B cell (primary cell): ENCODE measurements at regions not wholly inside any gene's neighbourhood (a gene's known extent, or its start where the extent isn't known, plus 50 kb on each side); places are given as distances from the start of the nearest gene placed in this dataset.

Experiments
- ATAC-seq: fragments of 200-7000 bp; cut with Tn5 transposase; one replicate; pipeline ENCODE4 v1.10.0; 2021; ENCODE audit warnings: low read depth, mild to moderate bottlenecking, moderate number of reproducible peaks, moderate library complexity
- CTCF ChIA-PET: fragments of 350-600 bp; sonication (Branson Sonifier 250); formaldehyde crosslinking; loops from one replicate; lab custom pipeline; 2021; ENCODE audit warnings: antibody characterized with exemption, inconsistent platforms; lab: Charles Lee
- POLR2A ChIA-PET: fragments of 350-600 bp; sonication (Branson Sonifier 250); formaldehyde crosslinking; loops from one replicate; lab custom pipeline; 2021; ENCODE audit warnings: antibody characterized with exemption; lab: Charles Lee
- DNase-seq: peaks from one replicate; pipeline ENCODE4 v3.0.0; 2013
- H2AFZ ChIP-seq: 2 replicates; pipeline ENCODE4 v1.6.1; 2012; ENCODE audit warnings: mild to moderate bottlenecking, low read depth, low read length; ENCODE audit not compliant: insufficient read depth, poor library complexity, severe bottlenecking
- H3K27ac ChIP-seq, 2 donors: 1 replicate in 1 of 2; 2 replicates in 1 of 2; pipeline ENCODE4 v1.5.1; 2012 to 2013; ENCODE audit warnings: low read length in 2 of 2, mild to moderate bottlenecking in 2 of 2, moderate library complexity in 1 of 2
- H3K27me3 ChIP-seq, 4 experiments: fragments of 200-600 bp in 1 of 4; sonication (generic) in 1 of 4; replicated peaks in 1 of 4; 1 replicate in 2 of 4; 2 replicates in 2 of 4; pipeline versions ENCODE4 v1.6.1 to v1.7.0; 2013 to 2016; ENCODE audit warnings: low read length in 3 of 4, mild to moderate bottlenecking in 2 of 4, mixed read lengths in 1 of 4, moderate library complexity in 1 of 4; ENCODE audit not compliant: insufficient read depth in 4 of 4, control insufficient read depth in 3 of 4; ENCODE audit errors: control extremely low read depth in 1 of 4
- H3K36me3 ChIP-seq, 2 experiments: replicated peaks in 1 of 2; 1 replicate in 1 of 2; 2 replicates in 1 of 2; pipeline versions ENCODE4 v1.6.1 to v1.7.1; 2013; ENCODE audit warnings: low read length in 1 of 2; ENCODE audit not compliant: insufficient read depth in 2 of 2, control insufficient read depth in 1 of 2; ENCODE audit errors: control extremely low read depth in 1 of 2, extremely low read depth in 1 of 2
- H3K4me1 ChIP-seq, 2 donors: fragments of 200-600 bp in 1 of 2; sonication (generic) in 1 of 2; 1 replicate in 1 of 2; 2 replicates in 1 of 2; pipeline versions ENCODE4 v1.5.1 to v1.6.1; 2013 to 2017; ENCODE audit warnings: low read length in 2 of 2; ENCODE audit not compliant: control insufficient read depth in 2 of 2, insufficient read depth in 2 of 2
- H3K4me2 ChIP-seq: replicated peaks from 2 replicates; pipeline ENCODE3; 2012; ENCODE audit warnings: mild to moderate bottlenecking, low read depth, low read length; ENCODE audit not compliant: poor library complexity, severe bottlenecking
- H3K4me3 ChIP-seq, 5 experiments: fragments of 200-600 bp in 1 of 5; sonication (generic) in 1 of 5; 1 replicate in 3 of 5; 2 replicates in 2 of 5; pipeline versions ENCODE4 v1.5.1 to v1.7.0; 2011 to 2016; ENCODE audit warnings: low read length in 4 of 5, mild to moderate bottlenecking in 4 of 5, low read depth in 2 of 5, control low read depth in 1 of 5, moderate library complexity in 1 of 5; ENCODE audit not compliant: insufficient read depth in 1 of 5; ENCODE audit errors: control extremely low read depth in 1 of 5, extremely low read depth in 1 of 5
- H3K79me2 ChIP-seq: fragments of 200-600 bp; sonication (generic); one replicate; pipeline ENCODE4 v1.6.0; 2016; ENCODE audit warnings: low read length; ENCODE audit not compliant: control insufficient read depth, insufficient read depth
- H3K9ac ChIP-seq: fragments of 200-600 bp; sonication (generic); 2 replicates; pipeline ENCODE4 v1.6.1; 2017; ENCODE audit warnings: mild to moderate bottlenecking, low read length, moderate library complexity
- H3K9me3 ChIP-seq, 3 donors: one replicate each; pipeline versions ENCODE4 v1.6.1 to v1.7.1; 2013; ENCODE audit warnings: low read length in 2 of 3; ENCODE audit not compliant: control insufficient read depth in 2 of 3, insufficient read depth in 1 of 3; ENCODE audit errors: control extremely low read depth in 1 of 3
- H4K20me1 ChIP-seq: 2 replicates; pipeline ENCODE4 v1.6.0; 2012; ENCODE audit warnings: mild to moderate bottlenecking, low read length; ENCODE audit not compliant: insufficient read depth, control insufficient read depth, poor library complexity, severe bottlenecking
- H3K27ac Mint-ChIP-seq: one replicate; pipeline ENCODE4 v1.8.0; 2021; ENCODE audit warnings: mixed read lengths
- H3K27me3 Mint-ChIP-seq: one replicate; pipeline ENCODE4 v1.8.0; 2021; ENCODE audit warnings: mixed read lengths
- H3K4me1 Mint-ChIP-seq: one replicate; pipeline ENCODE4 v1.8.0; 2021; ENCODE audit warnings: mixed read lengths
- H3K4me3 Mint-ChIP-seq: one replicate; pipeline ENCODE4 v1.8.0; 2021; ENCODE audit warnings: mixed read lengths
- H3K9me3 Mint-ChIP-seq: one replicate; pipeline ENCODE4 v1.8.0; 2022; ENCODE audit warnings: mixed read lengths; ENCODE audit not compliant: insufficient read depth
- EZH2 ChIP-seq: IDR thresholded peaks from 2 replicates; pipeline ENCODE4 v1.6.1; 2012; ENCODE audit warnings: borderline replicate concordance, low read depth, mild to moderate bottlenecking, moderate library complexity, low read length; ENCODE audit not compliant: insufficient read depth, poor library complexity, severe bottlenecking
- WGBS: methylation state at CpG from one replicate; pipeline ENCODE4 v1.1.5; 2013; ENCODE audit warnings: missing lambda C conversion rate; ENCODE audit not compliant: insufficient coverage; 5-methylcytosine and 5-hydroxymethylcytosine counted together
- intact Hi-C: fragments of 100-400 bp; cut with micrococcal nuclease; formaldehyde crosslinking; loops from one replicate; pipeline ENCODE4 v1.10.0; 2022
- TF ChIP-seq, protein P1 (sequence below): fragments of 200-600 bp; IDR thresholded peaks from one replicate; pipeline ENCODE4 v1.8.0; 2022; ENCODE audit warnings: antibody characterized with exemption, mild to moderate bottlenecking

DNA sequence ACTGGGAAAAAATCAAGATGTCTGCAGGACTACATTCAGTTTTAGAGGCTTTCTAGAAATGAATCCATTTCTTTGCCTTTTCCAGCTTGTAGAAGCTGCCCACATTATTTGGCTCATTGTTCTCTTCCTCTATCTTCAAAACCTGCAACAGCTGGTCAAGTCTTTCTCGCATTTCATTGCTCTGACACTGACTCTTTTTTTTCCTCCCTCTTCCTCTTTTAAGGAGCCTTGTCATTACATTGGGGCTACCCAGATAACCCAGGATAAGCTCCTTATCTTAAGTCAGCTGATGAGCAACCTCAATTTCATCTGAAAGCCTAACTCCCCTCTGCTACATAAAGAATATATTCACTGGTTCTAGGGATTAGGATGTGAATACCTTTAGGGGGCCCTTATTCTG lies 53.2 kb upstream of the CEP162 start:
- ATAC-seq: no peak

DNA sequence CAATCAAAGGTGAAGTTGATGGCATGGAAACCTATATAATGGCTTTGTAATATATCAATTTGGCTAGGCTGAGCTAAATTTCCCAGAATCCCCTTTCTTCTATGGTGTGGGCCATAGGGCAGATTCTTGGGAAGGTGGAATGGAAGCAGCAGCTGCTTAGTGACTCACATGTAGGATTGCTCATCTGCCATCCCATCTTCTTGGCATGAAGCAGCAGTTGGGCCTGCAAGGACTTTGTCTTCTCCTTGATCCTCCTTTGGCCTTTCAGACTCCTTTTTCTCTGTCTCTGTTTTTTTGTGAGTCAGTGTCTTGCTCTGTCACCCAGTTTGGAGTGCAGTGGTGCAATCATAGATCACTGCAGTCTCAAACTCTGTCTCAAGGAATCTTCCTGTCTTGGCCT lies 52.6 kb upstream of the CEP162 start:
- peaks cover 16% of the 10 kb centered on the region for H3K27me3 Mint-ChIP-seq
- POLR2A ChIA-PET: no interaction called here
- CTCF ChIA-PET: no interaction called here
- TF ChIP-seq, protein P1, sequence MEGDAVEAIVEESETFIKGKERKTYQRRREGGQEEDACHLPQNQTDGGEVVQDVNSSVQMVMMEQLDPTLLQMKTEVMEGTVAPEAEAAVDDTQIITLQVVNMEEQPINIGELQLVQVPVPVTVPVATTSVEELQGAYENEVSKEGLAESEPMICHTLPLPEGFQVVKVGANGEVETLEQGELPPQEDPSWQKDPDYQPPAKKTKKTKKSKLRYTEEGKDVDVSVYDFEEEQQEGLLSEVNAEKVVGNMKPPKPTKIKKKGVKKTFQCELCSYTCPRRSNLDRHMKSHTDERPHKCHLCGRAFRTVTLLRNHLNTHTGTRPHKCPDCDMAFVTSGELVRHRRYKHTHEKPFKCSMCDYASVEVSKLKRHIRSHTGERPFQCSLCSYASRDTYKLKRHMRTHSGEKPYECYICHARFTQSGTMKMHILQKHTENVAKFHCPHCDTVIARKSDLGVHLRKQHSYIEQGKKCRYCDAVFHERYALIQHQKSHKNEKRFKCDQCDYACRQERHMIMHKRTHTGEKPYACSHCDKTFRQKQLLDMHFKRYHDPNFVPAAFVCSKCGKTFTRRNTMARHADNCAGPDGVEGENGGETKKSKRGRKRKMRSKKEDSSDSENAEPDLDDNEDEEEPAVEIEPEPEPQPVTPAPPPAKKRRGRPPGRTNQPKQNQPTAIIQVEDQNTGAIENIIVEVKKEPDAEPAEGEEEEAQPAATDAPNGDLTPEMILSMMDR: no peak
- TF ChIP-seq EZH2: no peak
- Histone ChIP-seq H3K4me1 (no peaks in the 10 kb centered on the region), H3K4me2 (no peak overlapping the region), H3K27me3 (no peaks in the 10 kb centered on the region), H3K36me3 (no peaks in the 10 kb centered on the region), H3K9ac (no peak overlapping the region), H3K4me3 (no peak overlapping the region), H2AFZ (no peak overlapping the region), H4K20me1 (no peaks in the 10 kb centered on the region), H3K27ac (no peak overlapping the region), H3K79me2 (no peaks in the 10 kb centered on the region), H3K9me3 (no peaks in the 10 kb centered on the region)
- H3K4me3 Mint-ChIP-seq: no peak overlapping the region
- no peak overlapping the region for H3K27ac Mint-ChIP-seq
- H3K4me1 Mint-ChIP-seq: no peaks in the 10 kb centered on the region
- no peak for ATAC-seq
- H3K9me3 Mint-ChIP-seq: no peaks in the 10 kb centered on the region
- no peak for DNase-seq
- intact Hi-C loops: no loop called here

More for the DNA sequence above, 53.2 kb upstream of the CEP162 start:
- no peaks in the 10 kb centered on the region for H3K27me3 ChIP-seq
- TF ChIP-seq EZH2: no peak
- TF ChIP-seq, protein P1: no peak
- no peaks in the 10 kb centered on the region for H4K20me1 ChIP-seq
- peaks cover 18% of the 10 kb centered on the region for H3K27me3 Mint-ChIP-seq
- no peak overlapping the region for H2AFZ ChIP-seq
- no peak overlapping the region for H3K4me2 ChIP-seq
- H3K36me3 ChIP-seq: no peaks in the 10 kb centered on the region
- no peaks in the 10 kb centered on the region for H3K9me3 ChIP-seq
- intact Hi-C loops: no loop called here
- H3K79me2 ChIP-seq: no peaks in the 10 kb centered on the region
- no peaks in the 10 kb centered on the region for H3K4me1 Mint-ChIP-seq
- WGBS: 88% methylated on average over 1 of the region's 1 CpG
- no peak overlapping the region for H3K4me3 Mint-ChIP-seq
- H3K27ac Mint-ChIP-seq: no peak overlapping the region
- ChIA-PET CTCF (no interaction called here), POLR2A (no interaction called here)
- no peak for DNase-seq
- no peak overlapping the region for H3K27ac ChIP-seq
- H3K4me3 ChIP-seq: no peak overlapping the region
- H3K9ac ChIP-seq: no peak overlapping the region
- no peaks in the 10 kb centered on the region for H3K9me3 Mint-ChIP-seq
- H3K4me1 ChIP-seq: no peaks in the 10 kb centered on the region
